ENCODE measurements at regions not wholly inside any gene's neighbourhood (a gene's known extent, or its start where the extent isn't known, plus 50 kb on each side); places are given as distances from the start of the nearest gene placed in this dataset.

GRCh38 chr12:126551869-126552268, 1486.6 kb downstream of the AACS start:
- no peak for DNase-seq

GRCh38 chr12:126554625-126555024, 1489.4 kb downstream of the AACS start:
- DNase-seq, result no peak

GRCh38 chr12:126557659-126558058, 1492.4 kb downstream of the AACS start:
- no peak for DNase-seq

GRCh38 chr12:126558219-126558618, 1493.0 kb downstream of the AACS start:
- DNase-seq, result no peak

DNA sequence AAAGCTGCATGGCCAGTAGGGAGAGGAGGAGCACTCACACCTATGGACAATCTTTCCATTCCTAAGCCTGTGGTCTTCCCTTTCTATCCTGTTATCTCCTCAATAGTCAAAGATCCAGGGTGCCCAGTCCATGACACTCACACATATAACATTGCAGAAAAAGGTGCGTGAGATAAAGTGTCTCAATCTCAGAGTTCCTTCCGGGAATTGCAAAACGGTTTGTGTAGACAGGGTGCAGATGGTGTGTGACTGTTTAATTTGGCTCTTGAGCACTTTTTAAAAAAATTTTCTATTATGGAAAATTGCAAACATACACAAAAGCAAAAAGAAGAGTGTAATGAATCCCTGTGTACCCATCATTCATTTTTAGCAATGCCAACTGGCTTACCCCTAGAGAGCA, 1493.6 kb downstream of the AACS start:
- no peak for DNase-seq

DNA sequence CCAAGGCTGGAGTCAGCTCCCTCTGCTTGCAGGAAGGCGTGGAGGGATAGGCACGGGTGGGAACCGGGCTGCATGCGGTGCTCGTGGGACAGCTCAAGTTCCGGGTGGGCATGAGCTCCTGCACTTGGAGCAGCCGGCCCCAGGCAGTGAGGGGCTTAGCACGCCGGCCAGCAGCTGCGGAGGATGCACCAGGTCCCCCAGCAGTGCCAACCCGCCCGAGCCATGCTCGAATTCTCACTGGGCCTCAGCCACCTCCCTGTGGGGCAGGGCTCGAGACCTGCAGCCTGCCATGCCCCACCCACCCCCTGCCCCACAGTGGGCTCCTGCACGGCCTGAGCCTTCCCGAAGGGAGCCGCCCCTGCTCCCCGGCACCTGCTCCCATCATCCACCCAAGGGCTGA, 1501.8 kb downstream of the AACS start:
- DNase-seq, result no peak

GRCh38 chr12:126569706-126570105, 1504.5 kb downstream of the AACS start:
- no peak for DNase-seq

GRCh38 chr12:126570566-126570965, 1505.3 kb downstream of the AACS start:
- no peak for DNase-seq

- no peak for DNase-seq
Observed at GRCh38 chr12:126572170-126572569, 1506.9 kb downstream of the AACS start.

DNA sequence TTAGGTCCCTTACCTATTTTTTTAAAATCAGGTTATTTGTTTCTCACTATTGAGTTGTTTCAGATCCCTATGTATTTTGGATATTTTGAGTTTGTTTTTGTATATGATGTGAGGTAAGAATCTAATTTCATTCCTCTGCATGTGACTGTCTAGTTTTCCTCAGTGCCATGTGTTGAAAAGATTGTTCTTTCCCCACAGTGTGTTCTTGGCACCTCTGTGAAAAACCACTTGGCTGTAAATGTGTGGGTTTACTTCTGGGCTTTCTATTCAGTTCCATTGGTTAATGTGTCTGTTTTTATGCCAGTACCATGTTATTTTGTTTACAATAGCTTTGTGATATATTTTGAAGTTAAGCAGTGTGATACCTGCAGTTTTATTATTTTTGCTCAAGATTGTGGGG, 1516.4 kb downstream of the AACS start:
- no peak for DNase-seq

DNA sequence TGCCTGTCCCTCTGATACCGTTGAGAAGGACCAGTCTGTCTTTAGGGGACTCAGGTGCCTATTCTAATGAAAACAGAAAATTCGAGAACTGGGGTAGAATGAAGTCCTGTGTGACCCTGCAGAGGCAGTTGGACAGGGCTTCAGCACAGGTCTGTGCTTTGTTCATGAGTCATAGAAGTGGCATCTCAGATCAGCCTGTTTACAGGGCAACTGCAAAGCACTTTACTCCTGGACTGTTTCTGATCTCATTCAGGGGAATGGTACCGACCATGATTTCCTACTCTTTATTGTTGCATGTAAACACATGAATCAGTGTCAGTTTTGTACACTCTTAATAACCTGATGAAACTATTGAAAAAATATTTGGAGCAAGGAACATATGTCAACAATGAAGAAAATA, 1517.0 kb downstream of the AACS start:
- no peak for DNase-seq

DNA sequence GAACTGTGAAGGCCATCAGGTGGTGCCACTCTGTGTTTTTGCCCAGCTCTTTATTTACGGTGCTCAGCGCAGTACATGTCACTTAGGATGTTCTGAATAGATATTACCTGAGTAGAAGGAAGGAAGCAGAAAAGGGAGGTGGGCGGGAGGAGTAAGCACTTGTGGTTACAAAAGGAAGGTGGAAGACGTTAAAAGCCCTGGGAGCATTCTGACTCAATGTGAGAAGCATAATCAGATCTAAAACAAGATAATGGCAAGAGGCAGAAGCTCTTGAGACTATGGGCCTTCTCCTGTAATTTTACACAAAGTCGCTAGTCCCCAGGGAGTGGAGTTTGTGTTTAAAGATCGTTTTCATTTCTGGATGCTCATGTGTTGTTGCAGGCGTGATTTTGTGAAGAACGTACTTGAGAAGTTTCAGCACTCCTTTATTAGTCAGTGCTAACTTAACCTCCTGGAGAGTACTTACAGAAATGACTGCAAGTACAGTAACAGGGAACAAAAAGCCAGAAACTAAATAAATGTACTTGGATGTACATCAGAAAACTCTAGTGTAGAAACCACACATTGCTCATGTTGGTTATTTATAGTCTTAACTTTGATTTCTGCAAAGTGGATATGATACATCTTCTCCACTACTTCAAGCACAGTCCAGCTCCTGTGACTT, 1523.5 kb downstream of the AACS start:
- no peak for DNase-seq

DNA sequence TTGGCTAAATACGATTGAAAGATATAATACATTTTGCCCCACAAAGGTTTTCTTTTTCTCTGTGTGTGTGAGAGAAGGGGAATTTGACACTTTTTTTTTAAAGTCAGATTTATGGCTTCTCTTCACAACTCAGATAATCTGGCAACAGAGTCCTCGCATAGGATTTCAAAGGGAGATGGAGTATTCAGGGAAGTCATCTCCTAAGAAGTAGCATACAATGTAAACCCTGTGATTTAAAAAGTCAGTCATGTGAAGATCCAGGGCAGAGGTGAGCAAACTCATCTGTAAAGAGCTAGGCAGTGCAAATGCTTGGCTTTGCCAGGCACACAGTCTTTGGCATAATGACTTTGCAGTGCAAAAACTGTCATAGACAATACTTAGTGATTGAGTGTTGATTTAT, 1526.3 kb downstream of the AACS start:
- DNase-seq, result no peak

DNA sequence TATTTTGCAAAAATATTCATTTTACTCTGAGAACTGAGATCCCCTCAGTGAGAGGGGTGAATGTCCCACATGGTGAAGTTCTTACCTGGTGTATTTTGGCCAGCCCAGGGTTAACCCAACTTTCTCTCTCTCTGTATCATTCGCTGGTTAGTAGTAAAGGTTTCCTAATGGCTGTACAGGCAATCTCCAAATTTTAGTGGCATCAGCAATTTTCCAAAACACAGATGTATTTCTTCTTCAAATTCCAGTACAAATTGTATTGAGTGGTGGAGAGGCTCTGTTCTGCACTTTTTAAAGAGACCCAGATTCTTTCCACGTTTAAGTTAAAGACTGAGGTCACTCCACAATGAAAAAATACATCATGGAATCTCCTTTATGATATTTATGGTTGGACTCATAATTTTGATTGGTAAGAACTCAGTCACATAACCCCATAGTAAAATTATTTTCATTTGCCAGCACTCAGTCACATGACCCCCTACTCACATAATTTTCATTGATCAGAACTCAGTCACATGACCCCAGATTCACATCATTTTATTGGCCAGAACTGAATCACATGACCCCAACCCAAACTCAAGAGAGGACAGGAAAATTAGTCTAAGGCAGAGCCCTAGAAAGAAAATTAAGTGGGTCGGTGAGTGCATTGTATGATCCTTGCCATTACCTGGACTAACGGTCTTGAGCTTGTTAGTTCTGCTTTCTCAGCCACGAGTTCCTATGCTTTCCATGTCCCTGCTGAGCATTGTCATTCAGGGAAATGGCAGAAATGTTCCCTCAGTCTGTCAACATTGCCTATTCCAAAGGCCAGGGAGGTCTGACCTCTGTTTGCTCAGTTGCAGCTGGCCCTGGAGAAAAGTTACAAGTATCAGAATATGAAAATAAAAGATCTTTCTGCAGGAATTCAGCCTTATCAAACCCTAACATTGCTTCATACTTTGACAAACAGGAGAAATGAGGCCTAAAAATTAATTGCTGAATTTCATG, 1536.2 kb downstream of the AACS start:
- no peak for DNase-seq

DNA sequence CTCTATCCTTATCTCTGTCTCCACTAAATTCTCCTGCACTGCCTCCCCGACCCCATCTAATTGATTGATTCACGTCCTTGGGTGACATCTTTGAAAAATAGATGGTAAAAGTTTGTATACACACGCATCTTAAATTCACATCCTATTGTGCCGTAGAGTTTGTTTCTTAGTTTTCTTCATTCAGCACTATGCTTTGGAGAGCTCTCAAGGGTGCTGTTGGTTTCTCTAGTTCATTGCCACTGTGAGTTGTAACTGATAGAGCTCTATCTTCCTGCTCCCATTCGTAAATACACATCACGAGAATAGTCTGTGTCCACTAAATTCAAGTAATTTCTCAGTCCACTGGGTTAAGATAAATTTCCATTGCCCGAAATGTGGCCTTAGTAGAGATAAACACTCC, 1537.4 kb downstream of the AACS start:
- DNase-seq, result no peak

GRCh38 chr12:126607157-126607556, 1541.9 kb downstream of the AACS start:
- DNase-seq, result no peak

GRCh38 chr12:126607867-126608266, 1542.6 kb downstream of the AACS start:
- no peak for DNase-seq

DNA sequence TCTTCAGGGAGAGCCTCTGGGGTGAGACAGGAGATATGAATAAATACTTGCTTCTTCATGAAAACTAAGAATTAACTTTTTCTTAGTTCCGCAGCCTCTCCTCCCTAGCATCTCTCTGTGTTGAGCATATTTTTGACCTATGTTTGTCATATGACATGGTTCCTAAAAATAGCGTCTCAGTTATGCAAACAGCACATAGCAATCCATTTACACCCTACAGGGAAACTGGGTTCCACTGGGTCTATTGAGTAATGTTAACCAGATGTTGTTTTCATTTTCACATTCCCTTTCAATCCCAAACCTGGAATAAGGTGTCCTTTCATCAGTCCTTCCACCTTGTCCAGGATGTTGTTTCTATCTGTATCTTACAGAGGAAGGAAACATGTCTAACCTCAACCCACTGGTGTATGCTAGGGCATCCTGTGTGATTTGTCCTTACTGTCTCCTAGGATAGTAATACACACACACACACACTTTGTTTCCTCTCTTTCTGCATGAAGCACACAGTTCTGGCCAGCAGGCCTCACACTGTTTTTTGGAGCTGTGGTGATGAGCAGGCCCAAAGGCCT, 1543.5 kb downstream of the AACS start:
- DNase-seq, result no peak

GRCh38 chr12:126616441-126616840, 1551.2 kb downstream of the AACS start:
- DNase-seq, result no peak

DNA sequence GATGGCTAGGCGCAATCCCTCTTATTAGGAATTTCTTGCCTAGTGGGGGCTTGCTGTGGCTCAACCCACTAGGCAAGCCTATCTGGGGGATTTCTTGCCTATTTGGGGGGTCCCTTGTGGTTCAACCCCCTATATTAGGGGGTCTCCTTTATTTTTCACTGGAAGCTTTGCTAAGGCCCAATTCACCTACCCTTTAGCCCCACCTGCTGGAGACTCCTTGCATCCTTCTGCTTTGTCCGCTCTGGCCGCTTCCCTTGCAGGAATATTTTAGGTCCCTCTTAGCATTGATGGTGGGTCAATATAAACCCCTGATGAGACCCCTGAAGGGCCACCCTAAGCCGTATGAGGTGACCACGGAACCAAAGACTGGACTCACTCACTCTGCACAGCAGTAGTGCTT, 1552.1 kb downstream of the AACS start:
- no peak for DNase-seq

DNA sequence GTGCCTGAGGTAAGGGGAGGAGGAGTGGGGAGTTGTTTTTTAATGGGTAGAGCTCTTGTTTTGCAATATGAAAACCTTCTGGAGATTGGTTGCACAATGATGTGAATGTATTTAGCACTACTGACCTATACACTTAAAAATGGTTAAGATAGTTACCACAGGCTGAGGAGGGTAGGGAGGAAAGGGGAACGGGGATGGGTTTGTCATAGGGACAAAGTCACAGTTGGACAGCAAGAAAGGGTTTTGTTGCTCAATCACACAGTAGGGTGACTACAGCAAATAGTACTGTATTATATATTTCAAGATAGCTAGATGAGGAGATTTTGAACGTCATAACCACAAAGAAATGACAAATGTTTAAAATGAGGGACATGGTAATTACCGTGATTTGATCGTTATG, 1562.4 kb downstream of the AACS start:
- DNase-seq, result no peak

DNA sequence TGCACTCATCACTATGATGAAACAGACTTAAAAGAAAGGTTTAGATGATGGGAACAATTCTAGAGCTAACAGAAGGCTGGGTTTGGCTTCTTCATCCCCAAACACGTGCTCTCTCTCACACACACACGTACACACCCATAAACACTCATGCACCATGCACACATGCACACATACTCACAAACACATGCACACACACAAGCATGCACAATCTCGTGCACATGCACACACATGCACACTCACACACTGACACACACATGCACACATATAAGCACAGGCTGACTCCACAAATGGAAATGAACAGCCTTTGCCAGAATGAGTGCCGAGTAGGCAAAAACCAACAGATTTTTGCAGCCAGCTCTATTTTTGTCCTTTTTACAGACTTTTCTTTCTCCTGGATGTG, 1571.6 kb downstream of the AACS start:
- no peak for DNase-seq

DNA sequence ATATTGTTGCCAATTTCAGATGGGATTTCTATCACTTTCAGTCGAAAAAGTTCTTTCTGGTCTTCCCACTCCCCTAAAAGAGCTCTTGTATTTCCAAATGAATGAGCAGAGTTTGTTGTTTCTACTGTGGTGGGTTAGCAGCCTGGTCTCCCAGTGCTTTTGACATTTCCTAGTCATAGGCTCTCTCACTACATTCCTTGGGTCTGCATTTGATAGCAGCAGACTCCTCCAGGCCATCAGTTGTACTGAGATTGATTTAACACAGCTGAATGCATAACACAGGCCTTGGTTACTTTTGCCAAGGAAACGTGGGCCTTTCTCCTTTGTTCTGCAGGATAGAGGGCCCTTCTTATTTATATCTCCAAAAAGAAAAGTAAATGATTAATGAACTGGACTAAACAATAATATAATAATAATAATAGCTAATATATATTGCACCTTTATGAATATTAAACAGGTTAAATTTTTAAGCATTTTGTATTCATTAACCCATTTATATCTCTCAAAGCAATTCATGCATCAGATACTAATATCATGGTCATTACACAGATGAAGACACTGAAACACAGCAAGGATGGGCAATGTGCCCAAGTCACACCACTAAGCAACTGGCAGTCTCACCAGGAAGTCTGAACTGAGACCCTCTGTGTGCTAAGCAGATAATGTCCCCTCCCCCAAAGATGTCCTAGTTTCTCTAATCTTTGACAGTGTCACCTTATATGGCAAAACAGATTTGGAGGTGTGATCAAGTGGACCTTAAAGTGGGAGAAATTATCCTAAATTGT, 1579.2 kb downstream of the AACS start:
- DNase-seq, result no peak
